HCT116 (cell line): ENCODE measurements at regions not wholly inside any gene's neighbourhood (a gene's known extent, or its start where the extent isn't known, plus 50 kb on each side); places are given as distances from the start of the nearest gene placed in this dataset.

Experiments
- ATAC-seq: fragments of 200-7000 bp; cut with Tn5 transposase; 2 replicates; pipeline ENCODE4 v1.9.1; 2020; ENCODE audit warnings: mild to moderate bottlenecking, moderate library complexity
- BruUV-seq: library from RNA; stranded (reverse); fragments of 400-500 nt; replicated peaks from 2 replicates; lab custom pipeline; 2021; lab: Mats Ljungman, UMichigan
- CTCF ChIA-PET: fragments of 300-600 bp; sonication (Branson Sonifier 250); formaldehyde crosslinking; loops from one replicate; lab custom pipeline; 2021; ENCODE audit warnings: antibody characterized with exemption; lab: Charles Lee
- POLR2A ChIA-PET: fragments of 300-600, 350-600 bp; sonication (Branson Sonifier 250); formaldehyde crosslinking; loops from one replicate; lab custom pipeline; 2021; ENCODE audit warnings: antibody characterized with exemption; lab: Charles Lee
- RAD21 ChIA-PET, 2 experiments: fragments of 300-600 bp; sonication (Branson Sonifier 250); formaldehyde crosslinking; loops; one replicate each; lab custom pipeline; 2023; ENCODE audit warnings: low total read pairs in 2 of 2; ENCODE audit not compliant: uncharacterized antibody in 2 of 2, unreplicated experiment in 2 of 2, low non-redundant PET in 1 of 2; lab: Charles Lee
- DNase-seq: peaks from one replicate; pipeline ENCODE4 v3.0.0-alpha.2; 2010; ENCODE audit warnings: low read depth, low spot score
- H2AFZ ChIP-seq: fragments of 200-600 bp; shearing (Covaris generic), sonication (generic); 2 replicates; pipeline ENCODE4 v1.6.1; 2017; ENCODE audit warnings: low read depth, mixed run types, mixed read lengths, antibody characterized with exemption, low read length; ENCODE audit not compliant: poor library complexity, severe bottlenecking
- H3K27ac ChIP-seq: 2 replicates; pipeline ENCODE4 v1.5.1; 2012; ENCODE audit warnings: low read depth, low read length
- H3K27me3 ChIP-seq: fragments of 200-600 bp; sonication (generic); 2 replicates; pipeline ENCODE4 v1.6.1; 2016; ENCODE audit warnings: mixed run types, low read length, mixed read lengths; ENCODE audit not compliant: insufficient read depth
- H3K36me3 ChIP-seq, 2 experiments: fragments of 200-500 bp in 1 of 2; fragments of 200-600 bp in 1 of 2; sonication (Bioruptor generic) in 1 of 2; sonication (generic) in 1 of 2; 2 replicates each; pipeline versions ENCODE4 v1.5.1 to v1.6.1; 2014 to 2016; ENCODE audit warnings: low read length in 2 of 2, inconsistent platforms in 1 of 2, mixed read lengths in 1 of 2, mixed run types in 1 of 2; ENCODE audit not compliant: insufficient read depth in 2 of 2, control insufficient read depth in 1 of 2
- H3K4me1 ChIP-seq, 2 experiments: fragments of 200-600 bp in 1 of 2; sonication (generic) in 1 of 2; 2 replicates each; pipeline versions ENCODE4 v1.5.1 to v1.6.1; 2012 to 2017; ENCODE audit warnings: low read length in 2 of 2, inconsistent platforms in 1 of 2, mild to moderate bottlenecking in 1 of 2, mixed read lengths in 1 of 2, mixed run types in 1 of 2, moderate library complexity in 1 of 2; ENCODE audit not compliant: insufficient read depth in 2 of 2, control insufficient read depth in 1 of 2
- H3K4me2 ChIP-seq: fragments of 200-600 bp; sonication (generic); 2 replicates; pipeline ENCODE4 v1.6.1; 2017; ENCODE audit warnings: mixed run types, low read length, mixed read lengths
- H3K4me3 ChIP-seq, 2 experiments: fragments of 200-600 bp in 1 of 2; sonication (generic) in 1 of 2; replicated peaks in 1 of 2; 2 replicates each; pipeline ENCODE4 v1.5.1; 2011 to 2016; ENCODE audit warnings: low read length in 2 of 2, control low read depth in 1 of 2, low read depth in 1 of 2, mild to moderate bottlenecking in 1 of 2, mixed read lengths in 1 of 2, mixed run types in 1 of 2
- H3K79me2 ChIP-seq: fragments of 200-600 bp; sonication (generic); 2 replicates; pipeline ENCODE4 v1.6.1; 2017; ENCODE audit warnings: mild to moderate bottlenecking, mixed run types, low read length, moderate library complexity, mixed read lengths; ENCODE audit not compliant: insufficient read depth
- H3K9ac ChIP-seq: fragments of 200-600 bp; sonication (generic); 2 replicates; pipeline ENCODE4 v1.6.1; 2016; ENCODE audit warnings: low read length, mixed read lengths
- H3K9me2 ChIP-seq: fragments of 200-600 bp; sonication (generic), shearing (Covaris generic); 2 replicates; pipeline ENCODE4 v1.6.1; 2017; ENCODE audit warnings: mixed run types, mild to moderate bottlenecking, moderate library complexity; ENCODE audit not compliant: insufficient read depth
- H3K9me3 ChIP-seq, 2 experiments: fragments of 200-500 bp in 1 of 2; fragments of 200-600 bp in 1 of 2; sonication (Bioruptor generic) in 1 of 2; sonication (generic) in 1 of 2; 2 replicates each; pipeline ENCODE4 v1.6.1; 2014 to 2017; ENCODE audit warnings: low read length in 2 of 2, mixed read lengths in 2 of 2, inconsistent platforms in 1 of 2, low read depth in 1 of 2, mild to moderate bottlenecking in 1 of 2, mixed run types in 1 of 2, moderate library complexity in 1 of 2; ENCODE audit not compliant: control insufficient read depth in 1 of 2, insufficient read depth in 1 of 2
- H4K20me1 ChIP-seq: fragments of 200-600 bp; sonication (generic), shearing (Covaris generic); 2 replicates; pipeline ENCODE4 v1.6.1; 2017; ENCODE audit warnings: mixed run types, mild to moderate bottlenecking, moderate library complexity; ENCODE audit not compliant: insufficient read depth
- ATF3 ChIP-seq: IDR thresholded peaks from 2 replicates; pipeline ENCODE4 v1.6.1; 2012
- CBX3 ChIP-seq: IDR thresholded peaks from 2 replicates; pipeline ENCODE4 v1.6.1; 2012; ENCODE audit warnings: low read depth
- CTCF ChIP-seq, 3 experiments: fragments of 200-600 bp in 1 of 3; sonication (generic) in 1 of 3; IDR thresholded peaks in 2 of 3; conservative IDR thresholded peaks in 1 of 3; 2 replicates each; pipeline ENCODE4 v1.5.1; 2012 to 2017; ENCODE audit warnings: low read depth in 2 of 3, low read length in 2 of 3, antibody characterized with exemption in 1 of 3, borderline replicate concordance in 1 of 3, control low read depth in 1 of 3, mild to moderate bottlenecking in 1 of 3, mixed read lengths in 1 of 3, mixed run types in 1 of 3, moderate library complexity in 1 of 3; ENCODE audit not compliant: insufficient read depth in 1 of 3
- ELF1 ChIP-seq: IDR thresholded peaks from 2 replicates; pipeline ENCODE4 v1.6.1; 2012; ENCODE audit warnings: low read depth, borderline replicate concordance
- EZH2phosphoT487 ChIP-seq: fragments of 200-600 bp; IDR thresholded peaks from 2 replicates; pipeline ENCODE4 v1.6.1; 2018; ENCODE audit warnings: antibody characterized with exemption, borderline replicate concordance
- JUND ChIP-seq: IDR thresholded peaks from 2 replicates; pipeline ENCODE4 v1.6.1; 2012
- MAX ChIP-seq: IDR thresholded peaks from 2 replicates; pipeline ENCODE4 v1.6.1; 2012
- POLR2AphosphoS5 ChIP-seq: IDR thresholded peaks from 2 replicates; pipeline ENCODE4 v1.6.1; 2011; ENCODE audit warnings: mild to moderate bottlenecking, low read depth, low read length, moderate library complexity
- RAD21 ChIP-seq: IDR thresholded peaks from 2 replicates; pipeline ENCODE4 v1.6.1; 2012; ENCODE audit warnings: low read depth, mild to moderate bottlenecking
- SP1 ChIP-seq: IDR thresholded peaks from 2 replicates; pipeline ENCODE4 v1.6.1; 2012; ENCODE audit warnings: low read depth
- SRF ChIP-seq: IDR thresholded peaks from 2 replicates; pipeline ENCODE4 v1.6.1; 2012; ENCODE audit warnings: low read depth
- YY1 ChIP-seq: IDR thresholded peaks from 2 replicates; pipeline ENCODE4 v1.6.1; 2011; ENCODE audit warnings: low read length, low read depth, moderate library complexity, mild to moderate bottlenecking; ENCODE audit not compliant: insufficient replicate concordance; ENCODE audit errors: extremely low read depth
- ZBTB33 ChIP-seq: IDR thresholded peaks from 2 replicates; pipeline ENCODE4 v1.6.1; 2011; ENCODE audit warnings: mild to moderate bottlenecking, low read length, moderate library complexity; ENCODE audit not compliant: insufficient replicate concordance; ENCODE audit errors: extremely low read depth
- ZFX ChIP-seq: fragments of 450-650 bp; IDR thresholded peaks from 2 replicates; pipeline ENCODE4 v1.6.1; 2017
- ZNF274 ChIP-seq: fragments of 200-500 bp; sonication (Bioruptor generic); IDR thresholded peaks from 2 replicates; pipeline ENCODE4 v1.6.1; 2014; ENCODE audit warnings: mild to moderate bottlenecking, low read depth, low read length, inconsistent platforms
- intact Hi-C: fragments of 100-400 bp; cut with micrococcal nuclease; formaldehyde crosslinking; loops from 2 replicates; pipeline ENCODE4 v1.10.0; 2022

- no peaks in the 10 kb centered on the region for H4K20me1 ChIP-seq
- intact Hi-C loops, result no loop called here
- BruUV-seq, result no TSS peak
- H3K79me2 ChIP-seq, result no peaks in the 10 kb centered on the region
- H3K27me3 ChIP-seq, result no peaks in the 10 kb centered on the region
- H3K4me1 ChIP-seq, result no peaks in the 10 kb centered on the region
- no peak for DNase-seq
- no peak overlapping the region for H3K9ac ChIP-seq
- H3K27ac ChIP-seq, result no peak overlapping the region
- ChIA-PET POLR2A (no interaction called here), RAD21 (no interaction called here), CTCF (no interaction called here)
- H3K4me2 ChIP-seq, result no peak overlapping the region
- TF ChIP-seq SP1 (no peak), JUND (no peak), ZFX (no peak), RAD21 (no peak), ZNF274 (no peak), EZH2phosphoT487 (no peak), SRF (no peak)
- H2AFZ ChIP-seq, result no peak overlapping the region
- no peak for ATAC-seq
- H3K9me2 ChIP-seq, result no peaks in the 10 kb centered on the region
- H3K36me3 ChIP-seq, result no peaks in the 10 kb centered on the region
- H3K9me3 ChIP-seq, result no peaks in the 10 kb centered on the region
- H3K4me3 ChIP-seq, result no peak overlapping the region
Measured at GRCh38 chrY:8582277-8582850, 754.9 kb upstream of the TSPY4 start.

- no TSS peak for BruUV-seq
- TF ChIP-seq CTCF (IDR thresholded peaks at IDR 0.05 in 2 of 3, conservative IDR thresholded peaks at IDR 0.05 in 1 of 3; ENCODE audit: borderline replicate concordance in 1 of 3, insufficient read depth in 1 of 3, low read depth in 2 of 3, low read length in 2 of 3) (no peak), MAX (no peak), POLR2AphosphoS5 (no peak), ZNF274 (no peak), ATF3 (no peak), EZH2phosphoT487 (no peak), CBX3 (no peak), ELF1 (no peak), ZBTB33 (no peak), JUND (no peak), YY1 (no peak)
Measured at GRCh38 chrY:8583191-8583590, 754.1 kb upstream of the TSPY4 start.

More at GRCh38 chrY:8583191-8583590, 754.1 kb upstream of the TSPY4 start:
- Histone ChIP-seq H3K36me3 (no peaks in the 10 kb centered on the region), H3K4me1 (no peaks in the 10 kb centered on the region), H3K9ac (no peak overlapping the region), H3K9me2 (no peaks in the 10 kb centered on the region), H4K20me1 (no peaks in the 10 kb centered on the region), H2AFZ (no peak overlapping the region), H3K27ac (no peak overlapping the region), H3K27me3 (no peaks in the 10 kb centered on the region), H3K4me3 (no peak overlapping the region), H3K79me2 (no peaks in the 10 kb centered on the region), H3K9me3 (no peaks in the 10 kb centered on the region), H3K4me2 (no peak overlapping the region)
- intact Hi-C loops, result no loop called here
- CTCF ChIA-PET, result no interaction called here
- DNase-seq (no peak), ATAC-seq (no peak)
- POLR2A ChIA-PET, result no interaction called here
- RAD21 ChIA-PET, result no interaction called here
